ENCODE measurements at regions not wholly inside any gene's neighbourhood (a gene's known extent, or its start where the extent isn't known, plus 50 kb on each side); places are given as distances from the start of the nearest gene placed in this dataset.

DNA sequence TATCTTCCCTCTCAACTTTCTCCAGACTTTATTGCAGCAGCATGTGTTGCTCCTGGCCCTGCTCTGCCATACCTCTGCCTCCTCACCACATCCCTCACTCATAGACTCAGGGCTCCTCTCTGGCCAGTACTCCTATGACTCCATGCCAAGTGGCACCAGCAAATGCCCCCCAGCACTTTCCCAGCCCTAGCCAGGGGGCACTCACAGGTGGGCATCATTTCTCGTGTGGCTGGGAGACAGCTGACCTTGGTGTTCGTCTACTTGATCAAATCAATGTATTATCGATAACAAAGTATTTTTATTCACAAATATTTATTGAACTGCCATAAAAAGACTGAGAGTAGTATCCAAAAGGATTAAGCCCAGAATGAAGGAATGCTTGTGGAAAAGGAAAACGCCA, 418.2 kb downstream of the FAM72C start:
- no peak for TF ChIP-seq POLR2AphosphoS5 (IDR thresholded peaks at IDR 0.05)
- TF ChIP-seq, protein P1, sequence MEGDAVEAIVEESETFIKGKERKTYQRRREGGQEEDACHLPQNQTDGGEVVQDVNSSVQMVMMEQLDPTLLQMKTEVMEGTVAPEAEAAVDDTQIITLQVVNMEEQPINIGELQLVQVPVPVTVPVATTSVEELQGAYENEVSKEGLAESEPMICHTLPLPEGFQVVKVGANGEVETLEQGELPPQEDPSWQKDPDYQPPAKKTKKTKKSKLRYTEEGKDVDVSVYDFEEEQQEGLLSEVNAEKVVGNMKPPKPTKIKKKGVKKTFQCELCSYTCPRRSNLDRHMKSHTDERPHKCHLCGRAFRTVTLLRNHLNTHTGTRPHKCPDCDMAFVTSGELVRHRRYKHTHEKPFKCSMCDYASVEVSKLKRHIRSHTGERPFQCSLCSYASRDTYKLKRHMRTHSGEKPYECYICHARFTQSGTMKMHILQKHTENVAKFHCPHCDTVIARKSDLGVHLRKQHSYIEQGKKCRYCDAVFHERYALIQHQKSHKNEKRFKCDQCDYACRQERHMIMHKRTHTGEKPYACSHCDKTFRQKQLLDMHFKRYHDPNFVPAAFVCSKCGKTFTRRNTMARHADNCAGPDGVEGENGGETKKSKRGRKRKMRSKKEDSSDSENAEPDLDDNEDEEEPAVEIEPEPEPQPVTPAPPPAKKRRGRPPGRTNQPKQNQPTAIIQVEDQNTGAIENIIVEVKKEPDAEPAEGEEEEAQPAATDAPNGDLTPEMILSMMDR (IDR thresholded peaks at IDR 0.05), result no peak
- no peak for TF ChIP-seq POLR2A (IDR thresholded peaks at IDR 0.05)
- TF ChIP-seq EP300 (IDR thresholded peaks at IDR 0.05), result no peak

Measured in suprapubic skin (tissue), 4 donors.